Natural killer cell (primary cell): ENCODE measurements at regions not wholly inside any gene's neighbourhood (a gene's known extent, or its start where the extent isn't known, plus 50 kb on each side); places are given as distances from the start of the nearest gene placed in this dataset.

Experiments used
- ATAC-seq, 3 donors: fragments of 150-1000 bp in 2 of 3; fragments of 200-7000 bp in 1 of 3; cut with Tn5 transposase; 1 replicate in 1 of 3; 2 replicates in 2 of 3; pipeline ENCODE4 v1.10.0; 2021; ENCODE audit warnings: mild to moderate bottlenecking in 2 of 3, moderate library complexity in 2 of 3
- DNase-seq, 2 donors: peaks; one replicate each; pipeline versions ENCODE4 v3.0.0 to v3.0.0-alpha.2; 2013 to 2021; ENCODE audit warnings: mixed read lengths in 1 of 2
- H3K27ac ChIP-seq: one replicate; pipeline ENCODE4 v1.5.1; 2013; ENCODE audit warnings: mild to moderate bottlenecking, low read length
- H3K27me3 ChIP-seq: one replicate; pipeline ENCODE4 v1.6.1; 2013; ENCODE audit warnings: low read length; ENCODE audit not compliant: control insufficient read depth, insufficient read depth
- H3K36me3 ChIP-seq: one replicate; pipeline ENCODE4 v1.6.1; 2013; ENCODE audit warnings: low read length; ENCODE audit not compliant: control insufficient read depth, insufficient read depth
- H3K4me1 ChIP-seq: one replicate; pipeline ENCODE4 v1.6.1; 2013; ENCODE audit warnings: low read length; ENCODE audit not compliant: control insufficient read depth, insufficient read depth
- H3K4me3 ChIP-seq: one replicate; pipeline ENCODE4 v1.5.1; 2013; ENCODE audit warnings: low read length
- H3K9me3 ChIP-seq: one replicate; pipeline ENCODE4 v1.6.1; 2013; ENCODE audit warnings: low read length; ENCODE audit not compliant: control insufficient read depth, insufficient read depth
- H3K27ac Mint-ChIP-seq, 2 donors: one replicate each; pipeline ENCODE4 v1.8.0; 2022; ENCODE audit warnings: mild to moderate bottlenecking in 2 of 2, mixed read lengths in 2 of 2, moderate library complexity in 1 of 2
- H3K27me3 Mint-ChIP-seq, 2 donors: one replicate each; pipeline ENCODE4 v1.8.0; 2022; ENCODE audit warnings: low read depth in 2 of 2, mixed read lengths in 2 of 2
- H3K36me3 Mint-ChIP-seq: one replicate; pipeline ENCODE4 v1.8.0; 2022; ENCODE audit warnings: mixed read lengths
- H3K4me1 Mint-ChIP-seq, 2 donors: one replicate each; pipeline ENCODE4 v1.8.0; 2022; ENCODE audit warnings: mixed read lengths in 2 of 2
- H3K4me3 Mint-ChIP-seq: one replicate; pipeline ENCODE4 v1.8.0; 2022; ENCODE audit warnings: mild to moderate bottlenecking, moderate library complexity, mixed read lengths
- H3K9me3 Mint-ChIP-seq, 2 donors: one replicate each; pipeline ENCODE4 v1.8.0; 2022; ENCODE audit warnings: mixed read lengths in 2 of 2
- CTCF ChIP-seq: fragments of 200-600 bp; IDR thresholded peaks from one replicate; pipeline ENCODE4 v1.8.0; 2022; ENCODE audit warnings: antibody characterized with exemption
- WGBS: methylation state at CpG from one replicate; pipeline ENCODE4 v1.1.7; 2013; ENCODE audit warnings: missing lambda C conversion rate; ENCODE audit not compliant: insufficient coverage; 5-methylcytosine and 5-hydroxymethylcytosine counted together
- intact Hi-C: fragments of 100-400 bp; cut with micrococcal nuclease; formaldehyde crosslinking; loops from one replicate; pipeline ENCODE4 v1.14.2; 2022

DNA sequence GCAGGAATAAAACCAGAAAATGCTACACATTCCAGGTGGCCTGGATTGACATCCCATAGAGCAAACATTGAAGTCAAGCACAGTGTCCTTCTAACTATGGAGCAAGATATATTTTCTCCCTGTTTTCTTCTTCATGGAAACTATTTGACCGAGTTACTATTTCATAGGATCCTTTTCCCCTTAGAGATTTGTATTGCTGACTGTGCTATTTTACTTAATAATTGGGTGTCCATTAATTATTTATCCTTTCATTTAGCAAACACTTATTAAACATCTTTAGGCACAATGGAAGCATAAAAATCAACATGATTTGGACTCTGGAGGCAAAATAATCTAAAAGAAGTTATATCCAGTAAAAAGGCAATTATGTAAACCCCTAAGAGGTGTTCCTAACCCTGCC is 782.8 kb upstream of the ACVR2A start:
- H3K4me3 ChIP-seq, result no peak overlapping the region
- no peaks in the 10 kb centered on the region for H3K36me3 ChIP-seq
- H3K27ac Mint-ChIP-seq, result no peak overlapping the region
- no peak overlapping the region for H3K4me3 Mint-ChIP-seq
- H3K27me3 ChIP-seq, result no peaks in the 10 kb centered on the region
- TF ChIP-seq CTCF, result no peak
- no peaks in the 10 kb centered on the region for H3K4me1 Mint-ChIP-seq
- DNase-seq (no peak), ATAC-seq (no peak)
- H3K9me3 ChIP-seq, result no peaks in the 10 kb centered on the region
- H3K36me3 Mint-ChIP-seq, result no peaks in the 10 kb centered on the region
- peaks cover 3 to 8% of the 10 kb centered on the region in 2 donors for H3K27me3 Mint-ChIP-seq
- WGBS, result no CpG with 5 or more reads among the region's 1 CpG
- no peak overlapping the region for H3K27ac ChIP-seq
- H3K4me1 ChIP-seq, result no peaks in the 10 kb centered on the region
- intact Hi-C loops, result no loop called here
- H3K9me3 Mint-ChIP-seq, result no peaks in the 10 kb centered on the region

DNA sequence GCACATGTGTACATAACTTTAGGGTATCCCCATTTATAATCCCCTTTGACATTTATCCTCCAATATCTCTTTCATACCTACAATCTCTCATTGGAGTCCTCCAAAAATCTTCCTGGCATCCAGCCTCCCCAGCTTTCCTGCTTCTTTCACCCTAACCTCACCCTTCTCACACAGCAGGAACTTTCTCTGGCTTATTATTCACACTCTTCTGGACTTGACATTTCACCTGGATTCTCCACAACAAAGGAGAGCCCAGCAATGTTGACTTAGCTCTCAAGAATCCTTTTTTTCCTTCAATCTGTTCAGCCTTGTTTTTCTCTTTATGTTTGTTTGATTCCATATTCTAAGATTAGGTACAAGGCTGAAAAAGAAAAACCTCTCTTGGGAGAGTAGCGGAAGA is 783.6 kb upstream of the ACVR2A start:
- DNase-seq (no peak), ATAC-seq (no peak)
- intact Hi-C loops, result no loop called here
- Mint-ChIP-seq H3K27ac (no peak overlapping the region), H3K9me3 (no peaks in the 10 kb centered on the region), H3K27me3 (peaks cover 3 to 8% of the 10 kb centered on the region in 2 donors), H3K4me3 (no peak overlapping the region), H3K36me3 (no peaks in the 10 kb centered on the region), H3K4me1 (no peaks in the 10 kb centered on the region)
- Histone ChIP-seq H3K4me3 (no peak overlapping the region), H3K27me3 (no peaks in the 10 kb centered on the region), H3K27ac (no peak overlapping the region), H3K9me3 (no peaks in the 10 kb centered on the region), H3K36me3 (no peaks in the 10 kb centered on the region), H3K4me1 (no peaks in the 10 kb centered on the region)
- no peak for TF ChIP-seq CTCF
- 88% methylated on average over 1 of the region's 1 CpG for WGBS

DNA sequence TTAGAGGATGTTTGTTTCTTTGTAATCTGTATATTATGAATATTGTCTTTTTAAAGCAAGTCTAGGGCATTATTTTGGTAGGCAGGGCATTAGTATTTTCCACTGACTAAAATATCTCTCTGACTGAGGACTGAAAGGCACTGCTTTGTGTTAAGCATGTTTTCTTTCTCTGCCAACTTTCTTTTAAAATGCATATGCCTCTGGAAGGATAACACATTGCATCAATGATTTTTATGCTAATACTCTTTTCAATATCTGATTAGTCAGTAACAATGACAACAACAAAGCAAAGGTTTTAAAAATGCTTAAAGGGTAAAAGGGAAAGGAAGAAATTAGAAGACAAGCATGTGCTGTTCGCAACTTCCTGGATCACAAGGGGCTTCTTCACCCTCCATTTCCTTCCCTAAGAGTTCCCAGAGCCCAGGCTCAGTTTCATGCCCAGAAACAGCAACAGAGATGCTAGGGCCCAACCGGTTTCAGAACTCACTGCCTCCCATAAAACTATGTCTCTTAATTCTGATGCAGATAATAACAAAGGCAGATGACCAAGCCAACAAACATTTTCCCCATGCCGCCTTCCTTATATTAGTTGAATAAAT is 786.8 kb upstream of the ACVR2A start:
- no peaks in the 10 kb centered on the region for H3K27me3 ChIP-seq
- H3K27ac Mint-ChIP-seq, result no peak overlapping the region

More for the DNA sequence above, 786.8 kb upstream of the ACVR2A start:
- Mint-ChIP-seq H3K27me3 (peaks cover 5 to 24% of the 10 kb centered on the region in 2 donors), H3K36me3 (no peaks in the 10 kb centered on the region), H3K9me3 (no peaks in the 10 kb centered on the region), H3K4me3 (no peak overlapping the region), H3K4me1 (no peaks in the 10 kb centered on the region)
- DNase-seq (no peak), ATAC-seq (no peak)
- no peaks in the 10 kb centered on the region for H3K9me3 ChIP-seq
- 84% methylated on average over 2 of the region's 3 CpGs for WGBS
- no peak for TF ChIP-seq CTCF
- no peak overlapping the region for H3K27ac ChIP-seq
- intact Hi-C loops, result no loop called here
- H3K4me1 ChIP-seq, result no peaks in the 10 kb centered on the region
- H3K36me3 ChIP-seq, result no peaks in the 10 kb centered on the region
- H3K4me3 ChIP-seq, result no peak overlapping the region
